GM23248 (cell line): ENCODE measurements at regions not wholly inside any gene's neighbourhood (a gene's known extent, or its start where the extent isn't known, plus 50 kb on each side); places are given as distances from the start of the nearest gene placed in this dataset.

Experiments
- EZH2 ChIP-seq: fragments of 200-600 bp; sonication (generic); IDR thresholded peaks from 2 replicates; pipeline ENCODE4 v1.6.1; 2018; ENCODE audit warnings: antibody characterized with exemption, mild to moderate bottlenecking; ENCODE audit not compliant: insufficient read depth, poor library complexity, severe bottlenecking
- EZH2phosphoT487 ChIP-seq: fragments of 200-600 bp; sonication (generic); IDR thresholded peaks from 2 replicates; pipeline ENCODE4 v1.6.1; 2018; ENCODE audit warnings: antibody characterized with exemption, moderate library complexity, mild to moderate bottlenecking, low read depth; ENCODE audit not compliant: insufficient read depth

DNA sequence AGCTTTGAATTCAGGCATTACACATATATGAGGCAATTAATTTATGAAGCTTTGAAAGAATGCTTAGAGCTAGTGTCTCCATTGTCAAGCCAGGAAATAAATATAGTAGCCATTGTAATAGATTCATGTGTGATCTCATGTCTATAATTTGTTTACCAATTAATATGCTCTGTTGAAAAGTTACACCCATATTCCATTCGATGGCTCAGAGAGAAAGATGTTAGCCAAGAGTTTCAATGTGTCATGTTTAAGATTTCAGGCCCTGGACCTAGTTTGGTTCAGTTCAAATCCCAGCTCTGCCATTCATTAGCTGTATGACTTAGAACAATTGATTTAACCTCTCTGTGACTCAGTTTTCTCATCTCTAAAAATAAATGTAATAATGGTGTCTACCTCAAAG lies 263.3 kb downstream of the SNCA start:
- TF ChIP-seq EZH2phosphoT487 (no peak), EZH2 (no peak)
